SH-SY5Y (cell line): ENCODE measurements at regions not wholly inside any gene's neighbourhood (a gene's known extent, or its start where the extent isn't known, plus 50 kb on each side); places are given as distances from the start of the nearest gene placed in this dataset.

Source experiments
- GATA2 ChIP-seq: IDR thresholded peaks from 2 replicates; pipeline ENCODE4 v1.6.1; 2011; ENCODE audit warnings: mild to moderate bottlenecking, low read depth, low read length
- GATA3 ChIP-seq: IDR thresholded peaks from 2 replicates; pipeline ENCODE4 v1.6.1; 2011; ENCODE audit warnings: low read depth, mild to moderate bottlenecking, low read length, moderate library complexity

DNA sequence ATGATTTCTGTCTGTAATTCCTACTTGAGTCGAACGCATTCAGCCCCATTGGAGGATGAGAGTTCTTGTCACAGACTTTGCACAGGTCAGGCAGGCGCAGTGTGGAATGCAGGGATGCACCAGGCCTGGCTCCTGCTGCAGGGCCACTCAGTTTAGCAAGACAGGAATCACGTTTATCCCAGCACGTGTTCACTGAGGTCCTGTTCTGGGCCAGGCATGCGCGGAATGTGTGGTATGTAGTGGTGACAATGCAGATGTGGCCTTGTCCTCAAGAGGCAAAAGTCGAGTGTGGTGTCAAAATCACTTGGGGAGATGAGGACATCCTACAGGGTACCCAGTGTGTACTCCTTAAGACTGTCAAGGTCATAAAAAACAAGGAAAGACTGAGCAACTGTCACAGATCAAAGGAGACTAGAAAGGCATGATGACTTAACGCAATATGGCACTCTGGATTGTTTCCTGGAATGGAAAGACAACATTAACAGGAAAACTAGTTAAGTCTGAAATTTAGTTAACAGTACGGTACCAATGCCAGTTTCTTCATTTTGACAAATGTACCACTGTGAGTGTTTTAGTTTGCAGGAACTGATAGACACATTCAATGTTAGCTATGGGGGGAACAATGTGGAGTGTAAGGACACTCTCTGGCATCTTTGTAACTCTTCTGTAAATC, 121.5 kb upstream of the ADAMTS18 start:
- TF ChIP-seq GATA2, result no peak
- TF ChIP-seq GATA3, result no peak
